GM23338 (cell line): ENCODE measurements at regions not wholly inside any gene's neighbourhood (a gene's known extent, or its start where the extent isn't known, plus 50 kb on each side); places are given as distances from the start of the nearest gene placed in this dataset.

Experiments
- ATAC-seq: fragments of 200-7000 bp; cut with Tn5 transposase; 3 replicates; pipeline ENCODE4 v1.9.1; 2020
- DNase-seq: peaks from one replicate; pipeline ENCODE4 v3.0.0-alpha.2; 2015; ENCODE audit warnings: low spot score
- H2AFZ ChIP-seq: fragments of 200-600 bp; sonication (generic); 2 replicates; pipeline ENCODE4 v1.8.0; 2016; ENCODE audit warnings: antibody characterized with exemption, mild to moderate bottlenecking, moderate library complexity
- H3F3A ChIP-seq: fragments of 200-600 bp; sonication (generic); replicated peaks from 2 replicates; pipeline ENCODE4 v1.8.0; 2017; ENCODE audit warnings: antibody characterized with exemption, mixed run types, low read depth
- H3K27ac ChIP-seq: fragments of 200-600 bp; sonication (generic); 2 replicates; pipeline ENCODE4 v1.6.1; 2016; ENCODE audit warnings: low read depth
- H3K27me3 ChIP-seq: fragments of 200-600 bp; sonication (generic); 2 replicates; pipeline ENCODE4 v1.8.0; 2016; ENCODE audit warnings: mild to moderate bottlenecking, mixed run types, moderate library complexity; ENCODE audit not compliant: insufficient read depth
- H3K36me3 ChIP-seq: fragments of 200-600 bp; sonication (generic); 2 replicates; pipeline ENCODE4 v1.8.0; 2016; ENCODE audit warnings: mild to moderate bottlenecking; ENCODE audit not compliant: insufficient read depth
- H3K4me1 ChIP-seq: fragments of 200-600 bp; sonication (generic); 2 replicates; pipeline ENCODE4 v1.8.0; 2016; ENCODE audit warnings: mild to moderate bottlenecking, moderate library complexity; ENCODE audit not compliant: insufficient read depth
- H3K4me2 ChIP-seq: fragments of 200-600 bp; sonication (generic); 2 replicates; pipeline ENCODE4 v1.7.1; 2017; ENCODE audit warnings: mixed run types
- H3K4me3 ChIP-seq: fragments of 200-600 bp; sonication (generic); 2 replicates; pipeline ENCODE4 v1.6.1; 2016; ENCODE audit warnings: mixed run types
- H3K79me2 ChIP-seq: fragments of 200-600 bp; sonication (generic); replicated peaks from 2 replicates; pipeline ENCODE4 v1.8.0; 2017; ENCODE audit warnings: mild to moderate bottlenecking; ENCODE audit not compliant: insufficient read depth
- H3K9me2 ChIP-seq: fragments of 200-600 bp; sonication (generic); 2 replicates; pipeline ENCODE4 v1.8.0; 2017; ENCODE audit not compliant: insufficient read depth
- H4K20me1 ChIP-seq: fragments of 200-600 bp; sonication (generic); replicated peaks from 2 replicates; pipeline ENCODE4 v1.8.0; 2017; ENCODE audit warnings: mild to moderate bottlenecking; ENCODE audit not compliant: insufficient read depth
- H3K27ac Mint-ChIP-seq: 2 replicates; pipeline ENCODE4 v1.8.0; 2020; ENCODE audit warnings: inconsistent platforms, mild to moderate bottlenecking, moderate library complexity, mixed read lengths
- H3K27me3 Mint-ChIP-seq: 3 replicates; pipeline ENCODE4 v1.8.0; 2022; ENCODE audit warnings: low read depth, mild to moderate bottlenecking, moderate library complexity, mixed read lengths, inconsistent platforms; ENCODE audit not compliant: insufficient read depth, poor library complexity
- H3K36me3 Mint-ChIP-seq: 3 replicates; pipeline ENCODE4 v1.8.0; 2021; ENCODE audit warnings: low read depth, mild to moderate bottlenecking, inconsistent platforms, moderate library complexity, mixed read lengths
- H3K4me1 Mint-ChIP-seq: 3 replicates; pipeline ENCODE4 v1.8.0; 2020; ENCODE audit warnings: mild to moderate bottlenecking, inconsistent platforms, mixed read lengths
- H3K4me3 Mint-ChIP-seq: 3 replicates; pipeline ENCODE4 v1.8.0; 2021; ENCODE audit warnings: moderate library complexity, mild to moderate bottlenecking, inconsistent platforms, mixed read lengths
- H3K9me3 Mint-ChIP-seq: 3 replicates; pipeline ENCODE4 v1.8.0; 2020; ENCODE audit warnings: moderate library complexity, mild to moderate bottlenecking, inconsistent platforms, mixed read lengths
- CREB1 ChIP-seq: fragments of 250-450 bp; sonication (Bioruptor Pico); IDR thresholded peaks from 2 replicates; pipeline ENCODE4 v1.5.0; 2020; ENCODE audit warnings: low read depth, mild to moderate bottlenecking, moderate library complexity
- CTCF ChIP-seq, 2 experiments: fragments of 200-600 bp in 1 of 2; sonication (generic) in 1 of 2; conservative IDR thresholded peaks; 2 replicates each; pipeline versions ENCODE4 v1.5.1 to v1.6.1; 2016 to 2017; ENCODE audit warnings: antibody characterized with exemption in 2 of 2, low read depth in 2 of 2, mild to moderate bottlenecking in 2 of 2, moderate library complexity in 1 of 2
- ETS1 ChIP-seq: IDR thresholded peaks from 2 replicates; pipeline ENCODE4 v1.6.1; 2016; ENCODE audit warnings: antibody characterized with exemption
- EZH2 ChIP-seq: fragments of 200-600 bp; sonication (generic); IDR thresholded peaks from one replicate; pipeline ENCODE4 v1.8.0; 2017; ENCODE audit warnings: antibody characterized with exemption, mild to moderate bottlenecking, low read depth; ENCODE audit not compliant: unreplicated experiment
- EZH2phosphoT487 ChIP-seq: fragments of 200-600 bp; sonication (generic); IDR thresholded peaks from one replicate; pipeline ENCODE4 v1.8.1; 2018; ENCODE audit warnings: antibody characterized with exemption; ENCODE audit not compliant: unreplicated experiment
- JUNB ChIP-seq: IDR thresholded peaks from one replicate; pipeline ENCODE4 v1.6.1; 2016; ENCODE audit warnings: antibody characterized with exemption; ENCODE audit not compliant: unreplicated experiment
- NANOG ChIP-seq: IDR thresholded peaks from 2 replicates; pipeline ENCODE4 v1.6.1; 2016; ENCODE audit warnings: antibody characterized with exemption, borderline replicate concordance
- POLR2AphosphoS5 ChIP-seq: IDR thresholded peaks from 2 replicates; pipeline ENCODE4 v1.6.1; 2016; ENCODE audit warnings: antibody characterized with exemption, low read depth
- REST ChIP-seq: IDR thresholded peaks from one replicate; pipeline ENCODE4 v1.6.1; 2018; ENCODE audit warnings: antibody characterized with exemption; ENCODE audit not compliant: unreplicated experiment
- STAT1 ChIP-seq: IDR thresholded peaks from one replicate; pipeline ENCODE4 v1.6.1; 2016; ENCODE audit warnings: antibody characterized with exemption; ENCODE audit not compliant: unreplicated experiment
- ZNF114 ChIP-seq: fragments of 250-450 bp; sonication (Bioruptor Pico); IDR thresholded peaks from 2 replicates; pipeline ENCODE4 v1.5.0; 2020; ENCODE audit warnings: mild to moderate bottlenecking, moderate library complexity
- ZNF331 ChIP-seq: fragments of 250-450 bp; sonication (Bioruptor Pico); IDR thresholded peaks from 2 replicates; pipeline ENCODE4 v1.5.0; 2020; ENCODE audit warnings: low read depth, mild to moderate bottlenecking, moderate library complexity
- ZNF462 ChIP-seq: fragments of 250-450 bp; sonication (Bioruptor Pico); IDR thresholded peaks from 2 replicates; pipeline ENCODE4 v1.5.0; 2020; ENCODE audit warnings: mild to moderate bottlenecking, moderate library complexity

- Histone ChIP-seq H3K4me1 (no peaks in the 10 kb centered on the region), H3K9me2 (0 out of 2 replicates have a peak, but pooled peaks cover 5% of the 10 kb centered on the region), H2AFZ (no peak overlapping the region), H3K36me3 (no peaks in the 10 kb centered on the region), H3K27ac (no peak overlapping the region), H3F3A (no peaks in the 10 kb centered on the region), H3K27me3 (no peaks in the 10 kb centered on the region), H4K20me1 (no peaks in the 10 kb centered on the region), H3K4me3 (no peak overlapping the region), H3K79me2 (no peaks in the 10 kb centered on the region), H3K4me2 (no peak overlapping the region)
- H3K36me3 Mint-ChIP-seq, result no peaks in the 10 kb centered on the region
- H3K27me3 Mint-ChIP-seq, result peaks cover 1% of the 10 kb centered on the region
- DNase-seq (no peak), ATAC-seq (no peak)
- H3K9me3 Mint-ChIP-seq, result no peaks in the 10 kb centered on the region; the same call in 1 of the 3 replicates
- H3K4me3 Mint-ChIP-seq, result no peak overlapping the region
- no peaks in the 10 kb centered on the region for H3K4me1 Mint-ChIP-seq
- TF ChIP-seq ETS1 (no peak), NANOG (no peak), STAT1 (no peak), EZH2phosphoT487 (no peak), ZNF462 (no peak), CTCF (conservative IDR thresholded peaks at IDR 0.05; ENCODE audit: low read depth in 2 of 2) (no peak), REST (no peak), JUNB (no peak), EZH2 (no peak), POLR2AphosphoS5 (no peak), ZNF331 (CRISPR knock-in tag) (no peak), CREB1 (CRISPR knock-in tag) (no peak), ZNF114 (CRISPR knock-in tag) (no peak)
- H3K27ac Mint-ChIP-seq, result no peak overlapping the region
Observed at GRCh38 chrX:117291760-117292159, 824.9 kb downstream of the KLHL13 start.
